HG02571 (cell line): ENCODE measurements at regions not wholly inside any gene's neighbourhood (a gene's known extent, or its start where the extent isn't known, plus 50 kb on each side); places are given as distances from the start of the nearest gene placed in this dataset.

Source experiments
- ATAC-seq: cut with Tn5 transposase; IDR thresholded peaks from one replicate; pipeline ENCODE4 v1.9.1; 2021; ENCODE audit warnings: mild to moderate bottlenecking, moderate library complexity; ENCODE audit not compliant: unreplicated experiment

DNA sequence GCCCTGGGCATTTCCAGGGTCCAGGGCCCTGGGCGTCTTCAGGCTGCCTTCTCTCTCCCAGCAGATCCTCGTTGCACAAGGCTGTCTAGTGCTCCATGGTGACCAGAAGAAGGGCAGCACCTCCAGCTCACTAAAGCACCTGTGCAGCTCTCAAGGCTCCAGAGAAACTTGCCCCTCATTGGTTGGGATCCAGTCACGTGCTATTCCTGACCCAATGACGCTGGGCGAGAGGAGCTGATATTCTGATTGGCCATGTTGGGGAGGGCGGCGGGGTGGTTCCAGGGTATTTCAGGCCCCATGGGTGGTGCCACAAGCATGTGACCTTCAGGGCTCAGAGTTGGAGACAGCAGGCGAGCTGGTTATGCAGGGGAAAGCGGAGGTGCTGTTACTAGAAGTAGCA lies 309.1 kb downstream of the TOX3 start:
- no peak for ATAC-seq

DNA sequence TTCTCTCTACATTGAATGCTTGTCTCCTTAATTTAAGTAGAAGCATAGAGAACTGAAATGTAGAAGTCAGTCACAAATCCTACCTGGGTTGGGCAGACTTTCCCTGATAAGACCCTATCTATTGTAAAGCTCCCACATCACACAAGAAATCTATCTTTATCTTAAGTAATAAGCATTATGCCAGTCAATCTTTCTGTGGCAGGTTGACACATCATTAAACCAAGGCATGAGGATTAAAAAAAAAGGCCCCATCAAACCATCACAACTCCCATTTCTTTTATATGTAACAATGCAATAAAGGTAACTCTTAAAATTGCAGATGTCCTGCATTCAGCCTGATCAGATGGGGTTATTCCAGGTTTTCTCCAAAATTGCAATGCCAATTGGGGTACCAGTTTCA lies 311.8 kb downstream of the TOX3 start:
- no peak for ATAC-seq

- ATAC-seq, result no peak
These were observed 312.3 kb downstream of the TOX3 start for GRCh38 chr16:52234626-52235025.

- no peak for ATAC-seq
These were observed 317.5 kb downstream of the TOX3 start for GRCh38 chr16:52229471-52229870.

DNA sequence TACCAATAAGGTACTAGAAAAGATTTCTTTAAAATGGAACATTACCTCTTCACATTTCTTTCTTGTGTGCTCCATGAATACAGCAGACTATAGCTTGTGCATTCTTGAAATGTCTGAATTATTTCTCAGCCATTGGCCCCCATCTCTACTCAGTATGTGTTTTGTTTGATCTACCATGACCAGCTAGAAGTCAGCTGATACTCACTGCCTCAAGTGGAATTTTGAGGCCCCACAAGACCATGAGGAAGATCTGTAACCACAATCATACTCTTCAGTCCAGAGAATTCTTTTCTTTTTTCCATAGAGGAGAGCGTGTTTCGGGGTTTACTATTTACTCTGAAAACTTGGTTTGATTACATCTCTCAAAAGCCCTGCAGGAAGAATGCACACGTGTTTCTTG lies 319.1 kb downstream of the TOX3 start:
- no peak for ATAC-seq

DNA sequence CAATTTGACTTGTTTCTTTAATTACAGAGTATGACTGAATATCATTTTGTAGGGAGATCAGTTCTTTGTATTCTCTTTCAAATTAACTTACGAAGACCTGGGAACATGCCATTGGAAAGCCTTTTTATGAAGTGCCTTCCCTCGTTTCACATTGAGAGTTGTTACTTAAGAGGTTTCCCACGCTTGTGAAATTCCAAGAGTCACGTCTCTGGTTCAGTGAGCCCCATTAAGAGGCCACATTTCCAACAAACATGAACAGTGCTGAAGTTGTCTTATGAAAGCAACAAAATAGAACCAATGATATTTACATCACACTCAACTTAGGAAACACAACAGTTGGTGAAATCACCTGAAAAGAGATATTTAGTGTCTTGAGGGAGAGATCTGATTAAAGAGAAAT lies 334.1 kb downstream of the TOX3 start:
- ATAC-seq, result no peak

DNA sequence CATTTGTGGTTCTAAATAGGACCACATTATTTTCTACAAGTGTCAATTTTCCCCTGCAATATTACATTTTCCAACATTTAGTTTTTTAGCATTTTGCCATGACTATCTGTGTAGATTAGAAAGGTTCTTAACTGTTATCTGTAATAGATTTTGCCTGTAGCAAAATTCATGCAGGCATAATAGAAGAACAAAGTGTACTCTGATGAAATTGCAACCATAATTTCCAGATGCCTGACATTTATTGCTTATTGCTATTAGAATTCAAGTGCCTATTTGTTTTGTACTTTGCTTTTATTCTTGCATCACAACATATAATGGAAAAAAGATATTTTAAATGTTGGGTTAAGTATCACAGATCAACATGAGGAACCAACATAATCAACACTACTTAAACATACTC lies 337.7 kb downstream of the TOX3 start:
- ATAC-seq, result no peak

DNA sequence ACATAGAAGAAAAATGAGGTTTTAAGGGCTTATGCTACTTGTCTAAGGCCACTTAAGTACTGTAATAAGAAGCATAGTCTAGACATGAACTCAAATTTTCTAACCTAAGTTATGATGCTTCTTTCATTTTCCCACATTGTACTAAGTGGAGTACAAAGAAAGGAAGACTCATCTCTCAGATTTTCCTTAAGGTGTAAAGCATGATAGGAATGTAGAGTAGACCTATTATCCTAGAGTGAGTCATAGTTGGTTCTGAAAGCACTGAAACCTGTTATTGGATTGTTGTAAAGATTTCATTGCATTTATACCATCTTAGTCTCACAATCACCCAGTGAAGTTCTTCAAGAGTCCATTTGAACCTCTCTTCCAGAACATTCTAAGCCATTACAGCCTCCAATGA lies 343.8 kb downstream of the TOX3 start:
- no peak for ATAC-seq

GRCh38 chr16:52193441-52193840 lies 353.5 kb downstream of the TOX3 start:
- ATAC-seq, result no peak

DNA sequence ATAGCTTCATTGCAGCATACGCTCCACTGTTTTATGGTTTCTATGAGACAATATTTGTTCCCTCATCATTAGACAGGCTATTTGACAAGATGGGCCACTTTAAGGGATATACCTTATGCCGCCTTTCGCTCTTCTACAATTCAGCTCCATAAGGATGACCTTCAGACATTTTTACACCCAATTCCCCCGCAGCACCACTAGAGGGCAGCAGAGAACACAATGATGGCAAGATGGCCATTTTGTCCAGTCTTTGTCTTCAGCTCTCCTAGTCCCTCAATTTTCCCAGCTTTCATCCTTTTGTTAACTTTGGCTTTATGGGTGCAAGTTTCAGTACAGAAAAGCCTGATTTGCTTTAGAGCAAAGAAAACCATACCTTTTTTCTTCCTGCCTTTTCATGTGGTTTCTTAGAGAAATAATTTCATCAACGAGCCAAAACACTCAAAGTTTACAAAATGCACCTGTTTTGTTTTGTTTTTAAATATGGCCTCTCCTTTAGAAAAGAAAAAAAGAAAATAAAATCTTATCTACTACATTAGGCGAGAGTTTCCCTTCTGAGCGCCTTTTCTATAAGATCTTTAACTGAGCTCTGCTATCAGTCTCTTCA lies 355.3 kb downstream of the TOX3 start:
- no peak for ATAC-seq

DNA sequence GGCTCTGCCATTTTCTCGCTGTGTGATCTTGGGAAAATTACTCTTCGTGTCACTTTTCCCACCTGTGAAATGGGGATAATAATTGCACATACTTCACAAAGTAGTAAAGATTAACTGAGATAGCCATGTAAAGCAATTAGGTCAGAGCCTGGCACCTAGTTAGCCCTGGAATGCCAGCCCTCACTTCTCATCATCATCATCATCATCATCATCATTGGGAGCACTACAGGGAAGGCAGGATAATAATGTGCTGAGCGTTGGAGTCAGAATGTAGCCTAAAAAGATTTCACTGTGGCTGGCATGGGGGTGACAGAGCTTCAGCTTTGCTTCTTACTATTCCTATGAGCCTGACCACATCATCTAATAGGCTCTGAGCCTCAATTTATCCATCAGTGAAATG lies 362.6 kb downstream of the TOX3 start:
- no peak for ATAC-seq

DNA sequence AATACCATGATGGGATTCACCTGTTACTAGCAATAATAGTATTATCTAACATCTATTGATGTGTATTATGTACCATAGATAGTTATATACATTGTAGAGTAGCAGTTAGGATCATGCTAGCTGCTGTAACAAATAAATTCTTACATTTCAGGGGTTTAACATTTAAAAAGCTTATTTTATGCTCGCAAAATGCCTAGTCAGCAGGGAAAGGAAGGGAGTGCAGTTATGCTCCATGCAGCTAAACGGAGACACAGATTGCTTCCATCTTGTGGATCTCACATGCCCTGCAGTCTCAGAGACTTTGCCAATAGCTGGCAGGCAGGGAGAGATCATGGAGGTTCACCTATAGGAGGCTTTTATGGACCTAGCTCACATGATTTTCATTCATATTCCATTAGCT lies 364.1 kb downstream of the TOX3 start:
- ATAC-seq, result no peak

DNA sequence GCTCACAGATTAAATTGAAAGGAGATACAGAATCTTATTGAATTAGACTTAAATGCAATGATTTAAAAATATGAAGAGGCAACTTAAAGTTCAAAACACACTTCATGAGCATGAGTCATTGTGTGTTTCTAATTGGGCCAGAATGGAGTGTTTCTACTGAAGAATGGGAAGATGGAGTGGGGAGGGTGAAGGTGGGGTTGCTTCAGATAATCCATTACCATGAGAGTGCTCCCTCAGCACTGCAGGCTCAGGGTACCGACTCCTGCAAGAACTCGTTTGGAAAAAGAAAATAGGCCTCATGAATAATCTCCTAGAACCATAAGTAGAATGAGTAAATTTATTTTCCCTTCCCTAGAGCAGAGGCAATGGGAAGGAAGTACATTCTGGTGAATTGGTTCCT lies 372.8 kb downstream of the TOX3 start:
- ATAC-seq, result no peak

DNA sequence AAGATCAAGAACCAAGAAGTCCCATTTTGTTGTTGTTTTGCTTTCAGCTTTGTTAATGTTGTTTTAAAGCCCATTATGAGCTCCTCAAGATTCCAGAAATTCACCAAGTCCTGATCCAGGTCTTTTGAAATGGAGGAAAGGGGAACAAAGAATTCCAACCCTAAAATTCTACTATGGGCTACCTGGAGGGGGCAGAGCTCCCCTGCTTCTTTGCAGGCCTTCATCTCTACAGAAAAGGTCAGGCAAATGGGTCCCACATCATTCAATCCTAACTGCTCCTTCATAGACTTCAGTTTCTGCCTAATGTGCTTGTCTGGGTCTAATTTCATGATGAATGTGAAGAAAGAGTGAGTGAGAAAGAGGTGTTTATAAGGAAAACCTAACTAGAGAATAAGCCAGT lies 375.5 kb downstream of the TOX3 start:
- ATAC-seq, result no peak

DNA sequence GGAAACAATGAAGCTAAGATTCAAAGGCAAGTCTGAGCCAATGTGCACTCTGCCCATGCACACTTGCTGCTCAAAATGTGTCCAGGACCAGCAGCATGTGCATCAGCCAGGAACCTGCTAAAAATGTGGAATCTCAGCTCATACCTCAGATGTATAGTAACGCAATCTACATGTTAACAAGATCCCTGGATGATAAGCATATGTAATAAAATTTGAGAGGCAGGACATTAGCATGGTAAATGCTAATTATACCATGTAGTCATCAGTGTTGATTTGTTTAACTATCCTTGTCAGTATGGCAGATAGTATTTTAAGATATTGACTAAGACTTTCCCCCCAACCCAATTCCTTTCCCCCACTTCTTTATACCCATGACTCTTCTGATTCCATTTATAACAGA lies 379.6 kb downstream of the TOX3 start:
- ATAC-seq, result no peak

GRCh38 chr16:52165961-52166360 lies 381.0 kb downstream of the TOX3 start:
- no peak for ATAC-seq

GRCh38 chr16:52149003-52149402 lies 397.9 kb downstream of the TOX3 start:
- ATAC-seq, result no peak

DNA sequence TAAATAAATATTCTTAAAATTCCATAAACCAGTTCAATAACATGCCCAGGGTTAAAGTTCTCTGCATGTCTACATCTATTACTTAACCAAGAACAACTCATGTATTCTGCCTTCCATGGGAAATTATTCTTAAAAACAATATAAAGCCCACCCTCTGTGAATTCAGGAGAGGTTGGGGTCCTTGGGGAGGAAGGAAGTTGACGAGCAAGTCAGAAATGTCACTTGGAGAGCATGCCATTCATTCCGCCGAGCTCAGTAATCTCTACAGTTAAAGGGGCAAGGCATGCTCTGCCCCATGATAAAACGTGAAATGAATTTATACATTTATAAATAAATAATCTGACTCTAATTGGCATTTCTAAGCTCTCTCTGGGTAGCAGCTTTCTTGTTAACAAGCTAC lies 405.1 kb downstream of the TOX3 start:
- ATAC-seq, result no peak

GRCh38 chr16:52128361-52128760 lies 418.6 kb downstream of the TOX3 start:
- ATAC-seq, result no peak

GRCh38 chr16:52123842-52124241 lies 423.1 kb downstream of the TOX3 start:
- no peak for ATAC-seq

DNA sequence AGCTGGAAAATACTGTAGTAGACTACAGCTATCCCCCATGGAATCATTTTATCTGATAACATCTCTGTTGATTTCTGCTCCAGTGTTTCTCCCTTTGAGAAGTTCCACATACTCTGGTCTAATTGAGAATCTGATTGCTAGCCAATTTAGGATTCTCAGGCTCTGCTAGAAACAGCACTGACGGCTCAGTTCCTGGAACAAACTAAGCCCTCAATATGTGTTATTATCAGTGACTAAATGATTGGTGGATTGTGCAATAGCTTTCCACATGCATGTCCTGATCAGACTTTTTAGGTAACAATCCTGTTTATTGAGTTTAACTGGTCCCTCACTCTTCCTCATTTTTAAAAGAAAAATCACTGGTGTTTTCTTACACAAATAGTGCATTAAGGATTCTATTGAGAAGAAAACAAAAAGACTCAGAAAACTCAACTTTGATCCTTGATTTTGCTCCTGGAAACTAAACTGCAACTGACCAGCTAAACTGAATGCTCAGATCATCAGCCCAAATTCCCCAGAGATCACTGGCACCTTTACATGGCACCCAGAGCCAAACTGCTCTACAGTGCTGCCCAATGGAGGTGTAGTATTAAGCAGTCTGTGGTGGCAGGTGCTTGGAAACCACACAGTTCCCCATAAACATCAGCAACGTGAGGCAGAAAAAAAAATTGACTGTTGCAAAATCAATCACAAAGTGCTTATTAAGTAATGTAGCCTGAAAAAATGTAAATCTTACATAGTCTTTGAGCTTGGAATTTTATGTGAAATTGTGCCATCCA lies 423.7 kb downstream of the TOX3 start:
- ATAC-seq, result no peak

DNA sequence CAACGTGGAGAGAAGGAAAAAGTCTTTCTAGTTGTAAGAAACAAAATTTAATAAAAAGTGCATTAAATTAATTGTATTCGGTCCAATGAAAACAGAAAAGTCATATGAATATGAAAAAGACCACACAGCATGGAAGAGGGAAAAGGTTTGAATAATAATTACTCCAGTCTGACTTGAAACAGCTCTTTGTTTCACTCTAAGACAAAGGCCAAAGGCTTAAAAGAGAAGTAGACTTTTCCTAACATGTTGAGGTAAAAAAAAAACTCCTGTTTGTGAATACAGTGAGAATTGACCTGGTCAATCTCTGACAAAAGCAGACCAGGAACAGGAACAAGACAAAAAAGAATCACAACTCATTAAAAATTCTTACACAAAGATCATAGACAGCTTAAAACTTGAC lies 429.8 kb downstream of the TOX3 start:
- no peak for ATAC-seq

GRCh38 chr16:52114379-52114778 lies 432.6 kb downstream of the TOX3 start:
- ATAC-seq, result no peak
